ENCODE measurements at regions not wholly inside any gene's neighbourhood (a gene's known extent, or its start where the extent isn't known, plus 50 kb on each side); places are given as distances from the start of the nearest gene placed in this dataset.

DNA sequence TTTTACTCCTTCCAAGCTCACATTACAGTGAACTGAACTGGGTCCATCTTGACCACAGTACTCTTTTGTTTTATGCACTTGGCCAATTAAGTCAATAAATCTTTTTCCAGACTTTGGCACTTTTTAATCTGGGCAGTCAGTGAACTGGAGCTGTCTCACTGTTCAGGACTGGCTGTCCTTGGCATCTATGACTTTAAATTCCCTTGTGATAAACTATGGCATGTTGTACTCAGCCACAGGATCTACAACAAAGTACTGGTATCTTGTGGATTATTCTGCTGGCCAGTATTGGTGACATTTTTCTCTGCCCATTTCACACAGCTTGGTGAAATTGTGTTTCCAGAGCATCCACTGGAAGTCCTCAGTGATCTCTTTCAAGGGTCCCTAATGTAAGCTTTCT, 1144.8 kb upstream of the SEMA6A start:
- no peak for DNase-seq (ENCODE audit: low spot score)

DNA sequence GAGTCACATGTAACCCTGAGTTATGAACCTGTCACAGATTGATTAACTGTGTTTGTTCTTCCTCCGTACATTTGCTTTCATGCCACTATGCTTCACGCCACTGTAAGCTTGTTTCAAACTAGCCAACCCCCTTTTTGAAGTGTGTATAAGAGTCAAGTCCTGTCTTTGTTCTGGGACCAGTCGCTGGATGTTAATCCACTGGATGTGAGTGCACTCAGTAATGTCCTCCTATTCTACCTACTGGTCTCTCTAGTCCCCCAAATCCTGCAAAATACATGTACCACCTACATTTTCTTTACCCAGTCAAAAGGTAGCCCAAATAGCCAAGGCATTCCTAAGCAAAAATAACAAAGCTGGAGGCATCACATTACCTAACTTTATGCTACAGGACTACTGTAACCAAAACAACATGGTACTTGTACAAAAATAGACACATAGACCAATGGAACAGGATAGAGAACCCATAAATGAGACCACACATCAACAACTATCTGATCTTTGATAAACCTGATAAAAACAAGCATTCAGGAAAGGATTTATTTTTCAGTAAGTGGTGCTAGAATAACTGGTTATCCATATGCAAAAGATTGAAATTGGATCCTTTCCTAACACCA, 1139.1 kb upstream of the SEMA6A start:
- DNase-seq (ENCODE audit: low spot score), result no peak

DNA sequence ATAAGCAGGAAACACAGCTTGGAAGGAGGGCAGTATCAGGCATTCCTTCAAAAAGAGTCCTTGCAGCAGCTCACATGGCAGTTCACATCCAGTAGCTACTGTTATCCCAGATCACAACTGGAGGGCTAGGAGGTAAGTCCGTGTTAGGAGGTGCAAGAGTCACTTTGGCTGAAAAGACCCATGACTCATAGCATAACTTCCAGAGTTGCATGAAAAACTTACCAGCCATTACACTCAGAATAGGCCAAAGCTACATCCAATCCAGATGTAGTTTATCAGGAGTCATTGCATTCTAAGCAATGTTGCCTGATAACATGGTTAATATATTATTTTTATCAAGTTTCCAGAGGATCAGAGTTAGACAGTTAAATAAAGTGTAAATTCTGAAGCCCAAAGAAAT, 1126.4 kb upstream of the SEMA6A start:
- DNase-seq (ENCODE audit: low spot score), result no peak

DNA sequence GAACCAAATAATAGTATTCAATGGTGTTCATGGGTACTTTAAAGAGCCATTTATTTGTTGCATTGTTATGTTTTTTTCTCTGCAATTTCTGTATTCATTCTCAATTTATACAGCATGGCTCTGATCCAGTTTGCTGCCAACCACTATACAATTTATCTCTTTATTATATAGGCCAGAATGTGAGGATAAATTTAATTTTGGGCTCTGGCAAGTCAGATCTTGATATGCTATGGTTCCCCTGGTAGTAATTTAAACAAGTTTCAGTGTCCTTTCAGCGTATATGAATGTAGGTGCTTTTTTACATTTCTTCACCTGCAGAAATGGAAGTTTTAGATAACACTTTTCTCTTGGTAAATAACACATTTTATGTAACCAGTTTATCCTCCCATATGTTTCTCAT, 1118.0 kb upstream of the SEMA6A start:
- DNase-seq (ENCODE audit: low spot score), result no peak

DNA sequence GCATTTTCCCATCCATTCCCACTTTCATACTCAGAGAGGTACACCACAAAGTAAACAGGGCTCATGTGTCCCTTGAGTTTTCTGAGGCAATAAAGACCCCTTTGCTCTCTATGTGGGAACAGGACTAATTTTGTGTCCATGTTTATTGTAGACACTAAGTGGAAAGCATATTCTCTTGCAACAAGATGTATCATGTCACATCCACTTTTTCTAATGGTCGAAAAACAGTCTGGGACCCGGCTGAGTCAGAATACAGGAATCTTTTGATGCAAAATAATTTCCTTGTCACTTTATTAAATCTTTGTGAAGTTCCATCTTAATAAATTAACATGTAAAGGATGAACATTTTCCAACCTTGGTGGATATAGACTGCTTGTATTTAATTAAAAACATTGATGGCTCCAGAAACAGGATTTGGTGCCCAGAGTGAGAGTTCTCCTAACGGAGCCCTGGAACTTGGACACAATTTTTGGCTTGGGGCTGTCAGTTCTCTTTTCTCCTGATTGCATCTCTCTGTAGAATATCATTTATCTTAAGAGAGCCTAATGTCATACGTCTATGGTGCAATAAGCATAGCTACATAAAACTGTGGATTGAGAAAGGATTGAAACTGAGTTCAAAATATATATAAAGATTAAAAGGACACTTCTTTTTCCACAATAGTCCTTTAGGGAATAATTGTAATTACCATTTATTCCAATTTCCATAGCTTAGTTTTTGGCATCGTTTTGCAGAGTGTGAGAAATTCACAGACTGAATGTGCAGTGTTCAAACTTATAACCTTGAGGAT, 1116.7 kb upstream of the SEMA6A start:
- no peak for DNase-seq (ENCODE audit: low spot score)

DNA sequence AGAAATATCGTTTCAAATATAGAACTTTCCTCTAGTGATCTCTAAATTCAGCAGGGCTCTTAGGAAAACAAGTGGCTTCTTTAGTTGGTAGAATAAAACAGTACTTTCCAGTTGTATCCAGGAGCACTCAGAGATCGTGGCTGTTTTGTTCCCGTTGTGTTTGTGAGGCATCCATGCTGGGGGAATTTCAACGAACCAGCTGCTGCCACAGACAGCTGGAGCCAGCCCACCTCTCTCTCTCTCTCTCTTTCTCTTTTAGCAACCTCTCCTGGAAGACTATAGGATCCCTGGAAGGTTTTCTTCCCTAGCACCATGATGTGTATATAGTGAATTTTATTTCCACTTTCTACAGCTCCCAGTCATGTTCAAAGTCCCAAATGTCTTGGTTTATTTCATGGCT, 1116.0 kb upstream of the SEMA6A start:
- no peak for DNase-seq (ENCODE audit: low spot score)

DNA sequence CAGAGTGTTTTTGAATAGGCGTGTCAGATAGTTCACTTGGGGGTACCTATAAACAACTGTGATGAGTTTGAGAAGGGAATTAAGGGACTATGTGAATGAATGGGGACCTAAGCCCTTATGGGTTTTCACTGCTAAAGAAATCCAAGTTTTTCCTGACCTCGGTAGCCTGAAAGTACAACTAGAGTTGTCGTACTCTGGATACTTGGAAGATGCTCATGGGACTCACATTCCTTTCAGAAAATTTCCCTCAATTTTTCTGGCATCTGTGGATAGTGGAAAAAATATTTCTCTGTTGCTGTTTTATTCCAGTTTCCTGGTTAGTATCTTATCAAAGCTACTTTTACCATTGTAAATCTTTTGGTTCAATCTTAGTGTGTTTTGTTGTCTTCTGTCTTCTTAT, 1112.3 kb upstream of the SEMA6A start:
- no peak for DNase-seq (ENCODE audit: low spot score)

DNA sequence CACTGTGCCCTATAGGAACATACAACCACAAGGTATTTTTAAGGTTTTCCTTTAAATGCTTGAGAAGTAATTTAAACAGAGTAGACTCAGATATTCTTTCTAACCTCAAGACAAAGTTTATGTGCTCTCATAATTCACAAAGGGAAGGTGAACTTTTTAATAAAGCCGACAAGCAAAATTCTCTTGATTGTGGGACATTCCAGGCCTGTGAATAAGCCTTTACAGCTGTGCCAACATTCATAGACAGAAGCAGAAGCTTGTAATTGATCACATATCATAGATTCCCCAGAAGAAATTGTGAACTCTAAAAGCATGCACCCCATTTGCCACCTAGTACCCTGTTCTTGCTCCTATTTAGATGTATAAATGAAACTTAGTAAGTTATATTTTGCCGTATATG, 1107.8 kb upstream of the SEMA6A start:
- no peak for DNase-seq (ENCODE audit: low spot score)

DNA sequence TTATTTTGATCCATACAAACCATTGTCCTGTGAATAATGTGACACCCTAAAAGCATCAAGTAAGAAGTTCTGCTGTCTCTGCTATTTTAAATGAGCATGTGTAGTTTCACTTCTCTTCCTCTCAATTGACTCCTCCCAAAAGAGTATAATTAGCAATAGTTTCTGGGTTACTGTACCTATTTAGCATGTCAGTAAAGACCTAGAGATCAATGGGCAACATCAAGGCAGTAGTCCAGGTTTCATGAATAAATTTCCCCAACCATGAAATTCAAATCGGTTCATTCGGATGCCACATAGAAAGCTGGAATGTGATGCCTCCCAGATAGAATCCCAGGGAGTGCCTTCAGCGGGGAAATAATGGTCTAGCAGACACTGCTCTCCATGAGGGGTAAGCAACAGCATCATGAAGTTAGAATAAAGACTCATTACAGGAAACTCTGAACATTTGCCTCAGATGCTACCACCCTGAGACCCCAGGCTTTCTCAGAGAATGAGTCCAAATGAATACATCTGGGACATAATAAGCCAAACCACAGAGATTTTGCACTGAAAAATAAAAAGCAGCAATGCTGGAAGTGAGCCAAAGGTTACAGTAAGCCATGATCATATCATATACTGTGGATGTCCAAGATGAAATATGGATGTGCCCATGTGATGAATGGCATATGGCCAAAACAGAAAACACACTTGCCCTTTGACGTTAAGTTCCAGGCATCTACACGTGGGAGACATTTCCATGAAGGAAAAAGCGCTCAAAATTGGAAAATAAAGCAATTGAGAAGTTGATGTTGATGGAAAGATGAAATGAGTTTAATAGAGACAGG, 1107.0 kb upstream of the SEMA6A start:
- DNase-seq (ENCODE audit: low spot score), result no peak

DNA sequence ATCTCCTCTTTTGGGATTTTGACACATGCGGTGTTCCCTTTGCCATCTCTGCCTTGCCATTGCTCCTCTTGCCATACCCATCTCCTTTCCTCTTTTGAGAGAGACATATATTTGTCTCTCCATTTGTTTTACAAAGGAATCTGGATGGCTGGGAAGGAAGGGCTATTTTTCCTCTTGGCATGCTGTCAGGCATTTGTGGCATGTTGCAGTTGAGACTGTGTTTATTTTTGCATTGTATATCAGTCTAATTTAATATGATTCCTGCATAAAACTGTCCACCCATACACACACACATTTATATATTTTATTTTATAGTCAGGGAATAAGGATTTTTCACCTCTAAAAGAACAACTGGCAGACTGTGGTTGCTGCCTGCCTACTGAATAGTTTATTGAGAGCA, 1105.8 kb upstream of the SEMA6A start:
- no peak for DNase-seq (ENCODE audit: low spot score)

DNA sequence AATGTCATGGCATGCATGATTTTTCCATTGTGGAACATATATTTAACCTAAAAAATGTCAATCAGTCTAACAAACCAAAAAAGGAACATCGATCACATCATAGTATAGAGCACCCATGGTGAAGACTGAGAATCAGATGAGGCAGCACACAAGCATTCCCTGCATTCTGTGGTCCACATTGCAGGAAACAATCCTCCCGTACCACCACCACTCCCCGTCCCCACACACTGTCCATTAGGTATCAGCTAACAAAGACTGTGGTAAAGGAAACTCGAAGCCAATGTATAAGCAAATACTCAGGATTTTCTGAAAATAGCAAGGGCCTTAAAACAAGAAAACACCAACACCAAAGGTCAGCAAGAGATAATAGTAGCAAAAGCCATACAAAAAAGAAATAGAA, 1104.4 kb upstream of the SEMA6A start:
- no peak for DNase-seq (ENCODE audit: low spot score)

DNA sequence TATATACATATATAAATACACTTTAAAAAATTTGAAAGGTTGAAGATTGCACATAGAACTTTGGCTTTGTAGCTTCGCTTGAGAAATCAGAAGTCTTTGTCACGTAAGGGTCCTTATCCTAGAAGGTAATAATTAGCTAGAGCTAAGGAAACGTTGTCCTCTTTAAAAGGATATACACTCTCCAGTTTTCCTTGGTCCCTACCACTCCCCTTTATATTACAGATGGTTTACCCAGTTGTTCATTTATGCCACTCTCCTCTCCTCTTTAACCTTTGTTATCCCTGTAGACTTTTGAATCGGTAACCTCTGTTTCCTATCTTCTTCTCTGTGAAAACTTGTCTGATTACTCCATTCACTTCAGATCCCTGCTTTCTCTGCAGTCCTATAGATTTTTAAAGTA, 1101.0 kb upstream of the SEMA6A start:
- DNase-seq (ENCODE audit: low spot score), result no peak

DNA sequence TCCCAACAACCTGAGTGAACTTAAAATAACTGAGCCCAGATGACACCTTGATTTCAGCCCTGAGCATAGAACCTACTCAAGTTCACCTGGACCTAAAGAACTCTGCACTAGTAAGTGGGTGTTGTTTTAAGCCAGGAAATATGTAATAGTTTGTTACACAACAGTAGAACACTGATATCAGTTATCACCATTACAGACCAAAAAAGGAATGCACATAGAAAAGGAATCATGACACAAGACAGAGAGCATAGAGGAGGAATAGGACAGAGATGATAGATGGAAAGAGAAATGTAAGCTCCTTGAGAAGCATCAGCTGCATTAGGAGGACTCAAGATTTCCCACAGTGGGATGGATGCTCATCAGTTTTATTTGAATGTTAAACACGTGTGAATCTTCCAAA, 1096.9 kb upstream of the SEMA6A start:
- no peak for DNase-seq (ENCODE audit: low spot score)

DNA sequence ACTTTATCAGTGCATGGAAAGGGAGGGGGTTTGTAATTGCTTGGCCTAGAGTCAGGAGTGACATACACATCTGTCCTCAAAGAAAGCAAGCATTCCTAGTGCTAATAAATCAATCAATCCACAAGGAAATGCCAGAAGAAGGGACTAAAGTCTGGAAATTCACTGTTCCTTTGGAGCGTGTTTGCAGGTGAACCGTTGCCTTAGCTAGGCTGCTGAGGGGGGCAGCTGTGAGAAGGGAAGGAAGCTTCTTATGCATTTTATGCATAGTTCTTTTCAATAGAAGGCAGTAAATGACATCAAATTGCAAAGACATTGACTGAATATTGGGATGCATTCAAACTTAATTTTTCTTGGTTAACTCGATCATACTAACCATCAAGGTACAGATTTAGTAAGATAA, 1092.5 kb upstream of the SEMA6A start:
- no peak for DNase-seq (ENCODE audit: low spot score)

DNA sequence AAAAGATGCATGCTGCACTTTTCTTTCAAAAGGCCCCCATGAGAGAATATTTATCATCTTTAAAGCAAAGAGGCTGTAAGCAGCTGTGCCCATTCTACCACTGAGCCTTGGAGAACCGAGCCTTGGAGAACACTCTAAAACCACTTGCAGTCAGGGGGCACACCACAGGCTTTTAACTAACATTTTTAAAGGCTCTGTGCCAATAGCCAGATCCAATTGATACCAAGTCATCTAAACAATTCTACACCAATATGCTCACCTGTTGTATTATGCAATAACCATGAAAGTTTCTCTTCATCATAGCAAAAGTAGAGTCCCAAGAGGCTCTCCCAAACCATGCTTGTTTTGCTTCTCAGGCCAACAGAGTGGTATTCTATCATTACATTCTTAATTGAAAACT, 1090.5 kb upstream of the SEMA6A start:
- DNase-seq (ENCODE audit: low spot score), result no peak

DNA sequence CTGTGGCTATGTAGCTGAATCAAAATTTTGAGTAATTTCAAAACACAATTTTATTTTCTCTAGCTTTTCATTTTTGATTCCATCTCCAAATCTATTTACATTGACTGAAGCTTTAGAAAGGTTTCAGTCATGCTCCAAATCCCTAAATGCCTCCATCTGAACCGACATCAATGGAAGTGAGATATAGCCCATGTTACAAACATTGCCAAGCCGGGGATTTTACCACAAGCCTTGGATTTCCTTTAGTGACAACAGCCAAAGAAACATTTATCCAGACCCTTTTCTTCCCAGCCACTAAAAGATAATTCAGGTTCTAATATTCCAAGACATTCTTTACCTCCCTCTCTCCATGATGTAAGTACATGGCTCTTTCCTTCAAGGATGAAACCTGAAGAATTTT, 1087.7 kb upstream of the SEMA6A start:
- no peak for DNase-seq (ENCODE audit: low spot score)

DNA sequence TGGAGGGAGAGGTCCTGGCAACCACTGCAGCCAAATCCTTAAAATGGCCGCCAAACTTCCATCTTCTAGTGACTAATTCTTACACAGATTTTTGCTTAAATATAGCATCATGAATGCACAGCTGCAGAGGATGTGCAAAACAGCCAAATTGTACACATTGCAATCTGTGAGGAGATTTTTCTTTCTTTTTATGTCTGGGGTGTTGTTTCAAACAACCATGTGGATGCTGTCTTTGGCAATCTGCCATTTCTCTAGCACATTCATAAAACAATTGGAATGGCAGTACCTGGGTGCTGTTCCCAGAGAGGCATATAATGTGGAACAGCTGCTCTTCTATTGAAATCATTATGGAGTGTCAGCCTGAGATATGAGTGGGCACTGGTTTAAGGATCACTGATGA, 1082.9 kb upstream of the SEMA6A start:
- DNase-seq (ENCODE audit: low spot score), result no peak

DNA sequence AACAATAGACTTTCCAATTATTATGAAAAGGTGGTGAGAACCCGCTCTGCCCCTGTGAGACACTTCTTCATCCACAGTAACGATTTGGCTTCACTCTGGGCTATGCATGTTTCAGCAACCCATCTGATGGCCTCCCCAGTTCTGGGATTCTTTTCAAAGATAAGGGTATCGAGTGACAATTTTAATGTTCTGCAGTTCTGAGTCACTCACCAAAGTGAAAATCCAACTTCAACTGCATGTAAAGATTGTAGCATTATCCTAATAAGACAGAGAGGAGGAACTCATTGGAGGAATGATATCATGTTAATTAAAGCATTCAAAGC, 1078.3 kb upstream of the SEMA6A start:
- no peak for DNase-seq (ENCODE audit: low spot score)

DNA sequence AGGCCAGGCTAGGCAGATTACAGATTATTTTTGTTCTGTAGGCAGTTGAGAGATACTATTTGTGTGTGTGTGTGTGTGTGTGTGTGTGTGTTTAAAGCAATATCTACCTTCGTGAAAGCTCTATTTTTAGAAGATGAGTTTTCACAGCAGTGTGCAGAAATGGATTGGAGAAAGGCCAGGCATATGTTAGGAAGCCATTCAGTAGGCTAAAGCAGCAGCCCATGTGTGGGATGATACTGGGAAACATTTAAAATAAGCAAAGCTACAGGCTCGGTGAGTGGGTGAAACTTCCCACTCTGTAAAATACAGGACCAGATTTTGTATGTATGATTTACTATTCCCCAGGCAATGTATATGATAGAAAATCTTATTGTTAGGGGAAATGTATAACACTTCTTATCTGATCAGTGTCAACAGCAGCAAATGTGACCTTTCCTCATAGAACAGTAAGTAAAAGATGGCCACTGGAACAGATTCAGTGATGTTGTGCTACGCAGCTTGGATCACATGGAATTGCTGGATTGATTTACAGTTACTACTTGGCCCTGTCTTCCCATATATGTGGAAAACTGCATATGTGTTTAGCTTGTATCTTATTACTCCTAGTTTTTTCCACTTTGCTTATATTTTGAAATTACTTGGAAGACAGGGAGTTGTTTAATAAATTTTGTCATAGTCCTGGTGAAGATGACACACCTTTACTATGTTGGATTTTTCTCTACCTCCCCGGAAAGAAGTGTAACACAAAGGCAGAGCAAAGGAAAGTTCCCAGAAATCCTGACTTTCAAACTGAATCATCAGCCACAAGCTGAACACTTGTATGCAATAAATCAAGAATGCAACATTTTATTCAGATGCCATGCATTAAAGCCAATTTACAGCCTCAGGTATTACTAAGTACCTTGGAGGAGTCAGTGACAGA, 1077.7 kb upstream of the SEMA6A start:
- DNase-seq (ENCODE audit: low spot score), result no peak

DNA sequence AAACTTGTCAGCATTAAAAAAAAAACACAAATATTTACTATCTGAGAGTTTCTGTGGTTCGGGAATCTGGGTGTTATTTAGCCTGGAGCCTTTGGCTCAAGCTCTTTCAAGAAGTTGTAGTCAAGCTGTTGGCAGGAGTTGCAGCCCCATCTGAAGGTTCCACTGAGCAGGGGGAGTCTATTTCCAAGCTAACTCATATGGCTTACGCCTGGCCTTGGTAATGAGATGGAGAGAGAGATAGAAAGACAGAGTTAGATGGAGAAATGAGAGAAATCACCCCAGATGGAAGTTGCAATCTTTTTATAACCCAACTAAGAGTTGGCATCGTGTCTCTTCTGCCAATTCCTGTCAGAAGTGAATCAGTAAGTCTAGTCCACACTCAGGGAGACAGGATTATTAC, 1075.2 kb upstream of the SEMA6A start:
- no peak for DNase-seq (ENCODE audit: low spot score)

DNA sequence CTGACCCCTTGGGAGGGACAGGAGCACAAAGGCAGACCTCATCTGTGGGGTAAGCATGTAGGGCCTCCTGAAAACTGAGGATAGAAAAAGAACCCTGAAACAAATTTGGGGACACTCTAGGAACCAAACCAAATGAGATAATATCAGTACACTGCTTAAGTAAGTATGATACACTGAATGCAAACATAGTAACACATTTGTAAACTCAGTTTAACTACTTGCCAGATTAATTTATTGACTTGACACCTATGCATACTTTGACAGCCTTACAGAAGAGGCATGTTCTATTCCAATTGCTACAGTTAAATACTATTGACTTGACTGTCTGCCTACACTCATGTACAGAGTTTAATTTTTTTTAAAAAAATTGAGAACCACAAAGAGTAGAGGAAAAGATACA, 1070.8 kb upstream of the SEMA6A start:
- DNase-seq (ENCODE audit: low spot score), result no peak

DNA sequence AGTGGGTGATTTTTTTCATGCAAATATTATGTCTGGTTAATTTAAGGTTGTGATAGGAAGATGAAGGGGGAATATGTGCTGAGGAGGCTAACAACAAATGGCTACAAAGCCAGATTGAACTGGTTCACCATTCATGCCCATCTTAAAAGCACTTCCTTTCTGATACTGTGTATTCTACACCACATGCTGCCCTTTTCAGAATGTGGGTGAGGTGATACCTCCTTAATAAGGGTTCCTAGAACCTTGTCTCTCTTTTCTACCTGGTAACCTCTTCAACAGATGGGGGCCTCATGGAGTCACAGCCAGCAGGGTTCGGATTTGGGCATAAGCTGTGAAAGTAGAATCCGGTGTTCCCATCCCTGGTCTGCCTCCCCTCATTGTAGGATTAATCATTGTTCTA, 1064.0 kb upstream of the SEMA6A start:
- DNase-seq (ENCODE audit: low spot score), result no peak
